WTC11 (cell line): ENCODE measurements at regions not wholly inside any gene's neighbourhood (a gene's known extent, or its start where the extent isn't known, plus 50 kb on each side); places are given as distances from the start of the nearest gene placed in this dataset.

Experiments
- ATAC-seq: fragments of 200-7000 bp; cut with Tn5 transposase; 2 replicates; pipeline ENCODE4 v1.10.0; 2021; ENCODE audit warnings: mild to moderate bottlenecking, moderate library complexity
- CTCF ChIA-PET: fragments of 300-600 bp; sonication (Branson Sonifier 250); formaldehyde crosslinking; loops from one replicate; lab custom pipeline; 2021; ENCODE audit warnings: antibody characterized with exemption; lab: Charles Lee
- POLR2A ChIA-PET: fragments of 350-600 bp; sonication (Branson Sonifier 250); formaldehyde crosslinking; loops from one replicate; lab custom pipeline; 2021; ENCODE audit warnings: antibody characterized with exemption; lab: Charles Lee
- DNase-seq: peaks from one replicate; pipeline ENCODE4 v3.0.0; 2021; ENCODE audit warnings: low spot score
- H3K27ac Mint-ChIP-seq: 2 replicates; pipeline ENCODE4 v1.8.0; 2021; ENCODE audit warnings: mixed read lengths
- H3K27me3 Mint-ChIP-seq: 2 replicates; pipeline ENCODE4 v1.8.0; 2021; ENCODE audit warnings: low read depth, mild to moderate bottlenecking, moderate library complexity, mixed read lengths
- H3K36me3 Mint-ChIP-seq: 2 replicates; pipeline ENCODE4 v1.8.0; 2021; ENCODE audit warnings: mixed read lengths
- H3K4me1 Mint-ChIP-seq: 2 replicates; pipeline ENCODE4 v1.8.0; 2022; ENCODE audit warnings: mixed read lengths
- H3K4me3 Mint-ChIP-seq: 2 replicates; pipeline ENCODE4 v1.8.0; 2021; ENCODE audit warnings: mild to moderate bottlenecking, moderate library complexity, mixed read lengths
- H3K9me3 Mint-ChIP-seq: 2 replicates; pipeline ENCODE4 v1.8.0; 2021; ENCODE audit warnings: mixed read lengths
- CBFB ChIP-seq: sonication (generic); formaldehyde crosslinking; IDR thresholded peaks from 2 replicates; pipeline ENCODE4 v1.8.1; 2022; ENCODE audit warnings: mild to moderate bottlenecking, low read depth, missing genetic modification reagents
- IRF2 ChIP-seq: sonication (generic); formaldehyde crosslinking; IDR thresholded peaks from 2 replicates; pipeline ENCODE4 v1.8.0; 2022; ENCODE audit warnings: low read depth, missing genetic modification reagents, borderline replicate concordance
- KAT7 ChIP-seq: sonication (generic); formaldehyde crosslinking; IDR thresholded peaks from 2 replicates; pipeline ENCODE4 v1.8.1; 2023; ENCODE audit warnings: missing genetic modification reagents, mild to moderate bottlenecking, borderline replicate concordance
- MYBL2 ChIP-seq: sonication (generic); formaldehyde crosslinking; IDR thresholded peaks from 2 replicates; pipeline ENCODE4 v1.8.1; 2023; ENCODE audit warnings: mild to moderate bottlenecking, moderate library complexity, missing genetic modification reagents
- NFE2L1 ChIP-seq: sonication (generic); formaldehyde crosslinking; IDR thresholded peaks from 2 replicates; pipeline ENCODE4 v1.8.1; 2023; ENCODE audit warnings: missing genetic modification reagents
- OVOL2 ChIP-seq: fragments of 250-450 bp; sonication (Bioruptor Pico); IDR thresholded peaks from 2 replicates; pipeline ENCODE4 v1.9.0; 2021; ENCODE audit warnings: mild to moderate bottlenecking, borderline replicate concordance
- TCF7 ChIP-seq: sonication (generic); formaldehyde crosslinking; IDR thresholded peaks from 2 replicates; pipeline ENCODE4 v1.8.0; 2022; ENCODE audit warnings: mild to moderate bottlenecking, low read depth, missing genetic modification reagents, moderate library complexity
- TEAD1 ChIP-seq: sonication (generic); formaldehyde crosslinking; IDR thresholded peaks from 2 replicates; pipeline ENCODE4 v1.8.0; 2022; ENCODE audit warnings: mild to moderate bottlenecking, missing genetic modification reagents
- ZNF121 ChIP-seq: sonication (generic); formaldehyde crosslinking; IDR thresholded peaks from 2 replicates; pipeline ENCODE4 v1.8.0; 2023; ENCODE audit warnings: missing genetic modification reagents
- ZNF263 ChIP-seq: sonication (generic); formaldehyde crosslinking; IDR thresholded peaks from 2 replicates; pipeline ENCODE4 v1.8.1; 2022; ENCODE audit warnings: low read depth, mild to moderate bottlenecking, moderate library complexity, missing genetic modification reagents
- TF ChIP-seq, protein P1 (sequence below): sonication (generic); formaldehyde crosslinking; IDR thresholded peaks from 2 replicates; pipeline ENCODE4 v1.8.1; 2022; ENCODE audit warnings: low read depth, mild to moderate bottlenecking, moderate library complexity, missing genetic modification reagents, borderline replicate concordance
- TF ChIP-seq, protein P2 (sequence below): sonication (generic); formaldehyde crosslinking; conservative IDR thresholded peaks from 2 replicates; pipeline ENCODE4 v1.8.1; 2023; ENCODE audit warnings: mild to moderate bottlenecking, low read depth, missing genetic modification reagents, moderate library complexity
- TF ChIP-seq, protein P3 (sequence below): sonication (generic); formaldehyde crosslinking; IDR thresholded peaks from 2 replicates; pipeline ENCODE4 v1.8.1; 2023; ENCODE audit warnings: mild to moderate bottlenecking, missing genetic modification reagents
- TF ChIP-seq, protein P4 (sequence below): sonication (generic); formaldehyde crosslinking; IDR thresholded peaks from 2 replicates; pipeline ENCODE4 v1.8.1; 2023; ENCODE audit warnings: mild to moderate bottlenecking, missing genetic modification reagents, borderline replicate concordance
- TF ChIP-seq, protein P5 (sequence below): sonication (generic); formaldehyde crosslinking; IDR thresholded peaks from 2 replicates; pipeline ENCODE4 v1.8.1; 2023; ENCODE audit warnings: mild to moderate bottlenecking, missing genetic modification reagents, moderate library complexity
- TF ChIP-seq, protein P6 (sequence below): sonication (generic); formaldehyde crosslinking; IDR thresholded peaks from 2 replicates; pipeline ENCODE4 v1.8.1; 2022; ENCODE audit warnings: mild to moderate bottlenecking, missing genetic modification reagents, moderate library complexity, borderline replicate concordance
- TF ChIP-seq, protein P7 (sequence below): fragments of 250-450 bp; sonication (Bioruptor Pico); IDR thresholded peaks from 2 replicates; pipeline ENCODE4 v1.9.0; 2021; ENCODE audit warnings: mild to moderate bottlenecking
- TF ChIP-seq, protein P8 (sequence below): sonication (generic); formaldehyde crosslinking; IDR thresholded peaks from 2 replicates; pipeline ENCODE4 v1.8.1; 2023; ENCODE audit warnings: mild to moderate bottlenecking, moderate library complexity, missing genetic modification reagents

DNA sequence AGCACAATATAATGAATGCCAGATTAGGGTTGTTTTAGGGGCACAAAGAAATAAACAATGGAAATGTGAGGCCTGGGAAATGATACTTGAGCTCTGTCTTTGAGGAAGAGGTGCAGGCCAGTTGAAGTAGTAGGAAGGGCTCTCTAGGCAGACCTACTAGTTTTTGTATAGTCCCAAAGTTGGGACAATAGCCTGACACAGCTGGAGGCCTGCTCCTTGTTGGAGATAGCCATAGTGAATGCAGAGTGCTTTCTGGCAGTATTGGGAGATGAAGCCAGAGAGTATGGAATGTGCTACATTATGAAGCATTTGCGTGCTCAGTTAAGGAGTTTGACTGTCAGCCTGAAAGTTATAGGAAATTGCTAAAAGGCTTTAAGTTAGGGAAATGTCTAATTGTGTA is 251.2 kb upstream of the ZPLD1 start:
- DNase-seq, result no peak
- no peak overlapping the region for H3K27ac Mint-ChIP-seq

DNA sequence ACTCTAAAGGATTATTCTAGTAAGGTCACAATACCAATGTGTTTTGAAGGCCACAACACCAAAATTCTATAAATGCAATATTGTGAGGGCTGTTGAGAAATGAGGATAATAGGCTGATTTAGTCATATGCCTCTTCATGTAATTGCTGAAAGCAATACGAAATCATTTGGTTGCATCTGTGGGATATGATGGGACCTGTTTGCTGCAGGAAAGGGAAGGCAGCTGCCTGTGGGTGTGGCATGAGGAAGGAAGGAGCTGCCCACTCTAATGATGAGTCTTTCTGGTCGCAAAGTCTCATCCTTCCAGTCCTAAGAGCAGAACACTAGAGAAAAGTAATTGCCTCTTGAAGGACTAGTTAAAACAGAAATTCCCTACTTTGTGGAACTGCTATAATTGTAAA is 245.3 kb upstream of the ZPLD1 start:
- DNase-seq (no peak), ATAC-seq (no peak)
- H3K4me3 Mint-ChIP-seq, result no peak overlapping the region
- H3K36me3 Mint-ChIP-seq, result no peaks in the 10 kb centered on the region
- H3K27me3 Mint-ChIP-seq, result no peaks in the 10 kb centered on the region
- POLR2A ChIA-PET, result no interaction called here
- H3K27ac Mint-ChIP-seq, result no peak overlapping the region
- peaks cover 12% of the 10 kb centered on the region for H3K4me1 Mint-ChIP-seq
- H3K9me3 Mint-ChIP-seq, result 0 out of 2 replicates have a peak, but pooled peaks cover 4% of the 10 kb centered on the region
- CTCF ChIA-PET, result no interaction called here
- TF ChIP-seq CBFB (CRISPR knock-in tag) (no peak), NFE2L1 (CRISPR knock-in tag) (no peak), TEAD1 (no peak)
- TF ChIP-seq, protein P1, sequence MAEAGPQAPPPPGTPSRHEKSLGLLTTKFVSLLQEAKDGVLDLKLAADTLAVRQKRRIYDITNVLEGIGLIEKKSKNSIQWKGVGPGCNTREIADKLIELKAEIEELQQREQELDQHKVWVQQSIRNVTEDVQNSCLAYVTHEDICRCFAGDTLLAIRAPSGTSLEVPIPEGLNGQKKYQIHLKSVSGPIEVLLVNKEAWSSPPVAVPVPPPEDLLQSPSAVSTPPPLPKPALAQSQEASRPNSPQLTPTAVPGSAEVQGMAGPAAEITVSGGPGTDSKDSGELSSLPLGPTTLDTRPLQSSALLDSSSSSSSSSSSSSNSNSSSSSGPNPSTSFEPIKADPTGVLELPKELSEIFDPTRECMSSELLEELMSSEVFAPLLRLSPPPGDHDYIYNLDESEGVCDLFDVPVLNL (CRISPR knock-in tag), result no peak
- TF ChIP-seq, protein P2, sequence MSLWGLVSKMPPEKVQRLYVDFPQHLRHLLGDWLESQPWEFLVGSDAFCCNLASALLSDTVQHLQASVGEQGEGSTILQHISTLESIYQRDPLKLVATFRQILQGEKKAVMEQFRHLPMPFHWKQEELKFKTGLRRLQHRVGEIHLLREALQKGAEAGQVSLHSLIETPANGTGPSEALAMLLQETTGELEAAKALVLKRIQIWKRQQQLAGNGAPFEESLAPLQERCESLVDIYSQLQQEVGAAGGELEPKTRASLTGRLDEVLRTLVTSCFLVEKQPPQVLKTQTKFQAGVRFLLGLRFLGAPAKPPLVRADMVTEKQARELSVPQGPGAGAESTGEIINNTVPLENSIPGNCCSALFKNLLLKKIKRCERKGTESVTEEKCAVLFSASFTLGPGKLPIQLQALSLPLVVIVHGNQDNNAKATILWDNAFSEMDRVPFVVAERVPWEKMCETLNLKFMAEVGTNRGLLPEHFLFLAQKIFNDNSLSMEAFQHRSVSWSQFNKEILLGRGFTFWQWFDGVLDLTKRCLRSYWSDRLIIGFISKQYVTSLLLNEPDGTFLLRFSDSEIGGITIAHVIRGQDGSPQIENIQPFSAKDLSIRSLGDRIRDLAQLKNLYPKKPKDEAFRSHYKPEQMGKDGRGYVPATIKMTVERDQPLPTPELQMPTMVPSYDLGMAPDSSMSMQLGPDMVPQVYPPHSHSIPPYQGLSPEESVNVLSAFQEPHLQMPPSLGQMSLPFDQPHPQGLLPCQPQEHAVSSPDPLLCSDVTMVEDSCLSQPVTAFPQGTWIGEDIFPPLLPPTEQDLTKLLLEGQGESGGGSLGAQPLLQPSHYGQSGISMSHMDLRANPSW (CRISPR knock-in tag), result no peak
- TF ChIP-seq, protein P3, sequence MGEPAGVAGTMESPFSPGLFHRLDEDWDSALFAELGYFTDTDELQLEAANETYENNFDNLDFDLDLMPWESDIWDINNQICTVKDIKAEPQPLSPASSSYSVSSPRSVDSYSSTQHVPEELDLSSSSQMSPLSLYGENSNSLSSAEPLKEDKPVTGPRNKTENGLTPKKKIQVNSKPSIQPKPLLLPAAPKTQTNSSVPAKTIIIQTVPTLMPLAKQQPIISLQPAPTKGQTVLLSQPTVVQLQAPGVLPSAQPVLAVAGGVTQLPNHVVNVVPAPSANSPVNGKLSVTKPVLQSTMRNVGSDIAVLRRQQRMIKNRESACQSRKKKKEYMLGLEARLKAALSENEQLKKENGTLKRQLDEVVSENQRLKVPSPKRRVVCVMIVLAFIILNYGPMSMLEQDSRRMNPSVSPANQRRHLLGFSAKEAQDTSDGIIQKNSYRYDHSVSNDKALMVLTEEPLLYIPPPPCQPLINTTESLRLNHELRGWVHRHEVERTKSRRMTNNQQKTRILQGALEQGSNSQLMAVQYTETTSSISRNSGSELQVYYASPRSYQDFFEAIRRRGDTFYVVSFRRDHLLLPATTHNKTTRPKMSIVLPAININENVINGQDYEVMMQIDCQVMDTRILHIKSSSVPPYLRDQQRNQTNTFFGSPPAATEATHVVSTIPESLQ, result no peak
- TF ChIP-seq, protein P4, sequence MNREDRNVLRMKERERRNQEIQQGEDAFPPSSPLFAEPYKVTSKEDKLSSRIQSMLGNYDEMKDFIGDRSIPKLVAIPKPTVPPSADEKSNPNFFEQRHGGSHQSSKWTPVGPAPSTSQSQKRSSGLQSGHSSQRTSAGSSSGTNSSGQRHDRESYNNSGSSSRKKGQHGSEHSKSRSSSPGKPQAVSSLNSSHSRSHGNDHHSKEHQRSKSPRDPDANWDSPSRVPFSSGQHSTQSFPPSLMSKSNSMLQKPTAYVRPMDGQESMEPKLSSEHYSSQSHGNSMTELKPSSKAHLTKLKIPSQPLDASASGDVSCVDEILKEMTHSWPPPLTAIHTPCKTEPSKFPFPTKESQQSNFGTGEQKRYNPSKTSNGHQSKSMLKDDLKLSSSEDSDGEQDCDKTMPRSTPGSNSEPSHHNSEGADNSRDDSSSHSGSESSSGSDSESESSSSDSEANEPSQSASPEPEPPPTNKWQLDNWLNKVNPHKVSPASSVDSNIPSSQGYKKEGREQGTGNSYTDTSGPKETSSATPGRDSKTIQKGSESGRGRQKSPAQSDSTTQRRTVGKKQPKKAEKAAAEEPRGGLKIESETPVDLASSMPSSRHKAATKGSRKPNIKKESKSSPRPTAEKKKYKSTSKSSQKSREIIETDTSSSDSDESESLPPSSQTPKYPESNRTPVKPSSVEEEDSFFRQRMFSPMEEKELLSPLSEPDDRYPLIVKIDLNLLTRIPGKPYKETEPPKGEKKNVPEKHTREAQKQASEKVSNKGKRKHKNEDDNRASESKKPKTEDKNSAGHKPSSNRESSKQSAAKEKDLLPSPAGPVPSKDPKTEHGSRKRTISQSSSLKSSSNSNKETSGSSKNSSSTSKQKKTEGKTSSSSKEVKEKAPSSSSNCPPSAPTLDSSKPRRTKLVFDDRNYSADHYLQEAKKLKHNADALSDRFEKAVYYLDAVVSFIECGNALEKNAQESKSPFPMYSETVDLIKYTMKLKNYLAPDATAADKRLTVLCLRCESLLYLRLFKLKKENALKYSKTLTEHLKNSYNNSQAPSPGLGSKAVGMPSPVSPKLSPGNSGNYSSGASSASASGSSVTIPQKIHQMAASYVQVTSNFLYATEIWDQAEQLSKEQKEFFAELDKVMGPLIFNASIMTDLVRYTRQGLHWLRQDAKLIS (CRISPR knock-in tag), result no peak

More for the DNA sequence above, 251.2 kb upstream of the ZPLD1 start:
- H3K36me3 Mint-ChIP-seq, result no peaks in the 10 kb centered on the region
- CTCF ChIA-PET, result interaction anchor here (0.6 kb wide), 1 partner anchor 42 kb away, joined by 3 read pairs; no protein-coding TSS in a partner anchor
- peak; percentile 72 for ATAC-seq
- H3K4me1 Mint-ChIP-seq, result peaks cover 17% of the 10 kb centered on the region
- H3K4me3 Mint-ChIP-seq, result no peak overlapping the region
- no peaks in the 10 kb centered on the region for H3K27me3 Mint-ChIP-seq
- H3K9me3 Mint-ChIP-seq, result 0 out of 2 replicates have a peak, but pooled peaks cover 4% of the 10 kb centered on the region
- POLR2A ChIA-PET, result no interaction called here
- TF ChIP-seq IRF2 (no peak), OVOL2 (CRISPR knock-in tag) (no peak), KAT7 (CRISPR knock-in tag) (no peak), MYBL2 (CRISPR knock-in tag) (no peak), ZNF121 (no peak), ZNF263 (CRISPR knock-in tag) (no peak), TCF7 (CRISPR knock-in tag) (no peak)
- TF ChIP-seq, protein P5, sequence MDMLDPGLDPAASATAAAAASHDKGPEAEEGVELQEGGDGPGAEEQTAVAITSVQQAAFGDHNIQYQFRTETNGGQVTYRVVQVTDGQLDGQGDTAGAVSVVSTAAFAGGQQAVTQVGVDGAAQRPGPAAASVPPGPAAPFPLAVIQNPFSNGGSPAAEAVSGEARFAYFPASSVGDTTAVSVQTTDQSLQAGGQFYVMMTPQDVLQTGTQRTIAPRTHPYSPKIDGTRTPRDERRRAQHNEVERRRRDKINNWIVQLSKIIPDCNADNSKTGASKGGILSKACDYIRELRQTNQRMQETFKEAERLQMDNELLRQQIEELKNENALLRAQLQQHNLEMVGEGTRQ (CRISPR knock-in tag), result no peak
- TF ChIP-seq, protein P6, sequence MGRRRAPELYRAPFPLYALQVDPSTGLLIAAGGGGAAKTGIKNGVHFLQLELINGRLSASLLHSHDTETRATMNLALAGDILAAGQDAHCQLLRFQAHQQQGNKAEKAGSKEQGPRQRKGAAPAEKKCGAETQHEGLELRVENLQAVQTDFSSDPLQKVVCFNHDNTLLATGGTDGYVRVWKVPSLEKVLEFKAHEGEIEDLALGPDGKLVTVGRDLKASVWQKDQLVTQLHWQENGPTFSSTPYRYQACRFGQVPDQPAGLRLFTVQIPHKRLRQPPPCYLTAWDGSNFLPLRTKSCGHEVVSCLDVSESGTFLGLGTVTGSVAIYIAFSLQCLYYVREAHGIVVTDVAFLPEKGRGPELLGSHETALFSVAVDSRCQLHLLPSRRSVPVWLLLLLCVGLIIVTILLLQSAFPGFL (CRISPR knock-in tag), result no peak
- TF ChIP-seq, protein P7, sequence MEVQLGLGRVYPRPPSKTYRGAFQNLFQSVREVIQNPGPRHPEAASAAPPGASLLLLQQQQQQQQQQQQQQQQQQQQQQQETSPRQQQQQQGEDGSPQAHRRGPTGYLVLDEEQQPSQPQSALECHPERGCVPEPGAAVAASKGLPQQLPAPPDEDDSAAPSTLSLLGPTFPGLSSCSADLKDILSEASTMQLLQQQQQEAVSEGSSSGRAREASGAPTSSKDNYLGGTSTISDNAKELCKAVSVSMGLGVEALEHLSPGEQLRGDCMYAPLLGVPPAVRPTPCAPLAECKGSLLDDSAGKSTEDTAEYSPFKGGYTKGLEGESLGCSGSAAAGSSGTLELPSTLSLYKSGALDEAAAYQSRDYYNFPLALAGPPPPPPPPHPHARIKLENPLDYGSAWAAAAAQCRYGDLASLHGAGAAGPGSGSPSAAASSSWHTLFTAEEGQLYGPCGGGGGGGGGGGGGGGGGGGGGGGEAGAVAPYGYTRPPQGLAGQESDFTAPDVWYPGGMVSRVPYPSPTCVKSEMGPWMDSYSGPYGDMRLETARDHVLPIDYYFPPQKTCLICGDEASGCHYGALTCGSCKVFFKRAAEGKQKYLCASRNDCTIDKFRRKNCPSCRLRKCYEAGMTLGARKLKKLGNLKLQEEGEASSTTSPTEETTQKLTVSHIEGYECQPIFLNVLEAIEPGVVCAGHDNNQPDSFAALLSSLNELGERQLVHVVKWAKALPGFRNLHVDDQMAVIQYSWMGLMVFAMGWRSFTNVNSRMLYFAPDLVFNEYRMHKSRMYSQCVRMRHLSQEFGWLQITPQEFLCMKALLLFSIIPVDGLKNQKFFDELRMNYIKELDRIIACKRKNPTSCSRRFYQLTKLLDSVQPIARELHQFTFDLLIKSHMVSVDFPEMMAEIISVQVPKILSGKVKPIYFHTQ (CRISPR knock-in tag), result no peak
- TF ChIP-seq, protein P8, sequence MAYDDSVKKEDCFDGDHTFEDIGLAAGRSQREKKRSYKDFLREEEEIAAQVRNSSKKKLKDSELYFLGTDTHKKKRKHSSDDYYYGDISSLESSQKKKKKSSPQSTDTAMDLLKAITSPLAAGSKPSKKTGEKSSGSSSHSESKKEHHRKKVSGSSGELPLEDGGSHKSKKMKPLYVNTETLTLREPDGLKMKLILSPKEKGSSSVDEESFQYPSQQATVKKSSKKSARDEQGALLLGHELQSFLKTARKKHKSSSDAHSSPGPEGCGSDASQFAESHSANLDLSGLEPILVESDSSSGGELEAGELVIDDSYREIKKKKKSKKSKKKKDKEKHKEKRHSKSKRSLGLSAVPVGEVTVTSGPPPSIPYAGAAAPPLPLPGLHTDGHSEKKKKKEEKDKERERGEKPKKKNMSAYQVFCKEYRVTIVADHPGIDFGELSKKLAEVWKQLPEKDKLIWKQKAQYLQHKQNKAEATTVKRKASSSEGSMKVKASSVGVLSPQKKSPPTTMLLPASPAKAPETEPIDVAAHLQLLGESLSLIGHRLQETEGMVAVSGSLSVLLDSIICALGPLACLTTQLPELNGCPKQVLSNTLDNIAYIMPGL (CRISPR knock-in tag), result no peak
